H1 (cell line): ENCODE measurements at regions not wholly inside any gene's neighbourhood (a gene's known extent, or its start where the extent isn't known, plus 50 kb on each side); places are given as distances from the start of the nearest gene placed in this dataset.

ENCODE experiments used
- CTCF ChIA-PET: fragments of 300-600 bp; sonication (Branson Sonifier 250); formaldehyde crosslinking; loops from one replicate; lab custom pipeline; 2021; ENCODE audit not compliant: partially characterized antibody; lab: Charles Lee
- POLR2A ChIA-PET: fragments of 300-600 bp; sonication (Branson Sonifier 250); formaldehyde crosslinking; loops from one replicate; lab custom pipeline; 2021; ENCODE audit warnings: inconsistent platforms; ENCODE audit not compliant: partially characterized antibody; lab: Charles Lee
- DNase-seq, 2 experiments: peaks; one replicate each; pipeline versions ENCODE4 v3.0.0 to v3.0.0-alpha.2; 2010 to 2022; ENCODE audit warnings: low spot score in 2 of 2, low read depth in 1 of 2, mixed read lengths in 1 of 2
- FAIRE-seq: peaks from 2 replicates; lab custom pipeline; 2011; peaks lifted over from hg19 to GRCh38; lab: Jason Lieb, UNC
- H2AFZ ChIP-seq: 2 replicates; pipeline ENCODE4 v1.8.1; 2012; ENCODE audit warnings: low read length, inconsistent platforms
- H2AK5ac ChIP-seq: 2 replicates; pipeline ENCODE4 v1.6.1; 2013; ENCODE audit warnings: low read depth, low read length
- H2BK120ac ChIP-seq: replicated peaks from 2 replicates; pipeline ENCODE3; 2013; ENCODE audit warnings: low read depth, low read length, inconsistent platforms
- H2BK12ac ChIP-seq: 2 replicates; pipeline ENCODE4 v1.6.1; 2013; ENCODE audit warnings: low read depth, low read length
- H2BK15ac ChIP-seq: 2 replicates; pipeline ENCODE4 v1.6.1; 2013; ENCODE audit warnings: low read length
- H2BK20ac ChIP-seq: 2 replicates; pipeline ENCODE4 v1.6.1; 2013; ENCODE audit warnings: low read length
- H2BK5ac ChIP-seq: 2 replicates; pipeline ENCODE4 v1.6.1; 2013; ENCODE audit warnings: low read depth, low read length
- H3K14ac ChIP-seq: 2 replicates; pipeline ENCODE4 v1.6.1; 2013; ENCODE audit warnings: inconsistent platforms; ENCODE audit not compliant: insufficient read length
- H3K18ac ChIP-seq: 2 replicates; pipeline ENCODE4 v1.6.1; 2013; ENCODE audit warnings: low read length; ENCODE audit errors: extremely low read depth
- H3K23ac ChIP-seq: 2 replicates; pipeline ENCODE4 v1.6.1; 2013; ENCODE audit warnings: inconsistent platforms; ENCODE audit not compliant: insufficient read length
- H3K23me2 ChIP-seq: 2 replicates; pipeline ENCODE4 v1.6.1; 2013; ENCODE audit warnings: low read depth, low read length
- H3K27ac ChIP-seq: 2 replicates; pipeline ENCODE4 v1.6.1; 2011; ENCODE audit warnings: low read depth, low read length, inconsistent platforms
- H3K27me3 ChIP-seq, 4 experiments: replicated peaks in 1 of 4; 1 replicate in 1 of 4; 2 replicates in 3 of 4; pipeline versions ENCODE4 v1.6.1 to v1.8.1; 2011 to 2013; ENCODE audit warnings: low read length in 3 of 4, mild to moderate bottlenecking in 3 of 4, inconsistent platforms in 2 of 4, mixed read lengths in 2 of 4, moderate library complexity in 1 of 4; ENCODE audit not compliant: control insufficient read depth in 3 of 4, insufficient read depth in 3 of 4; ENCODE audit errors: extremely low read depth in 1 of 4
- H3K36me3 ChIP-seq, 4 experiments: 2 replicates each; pipeline versions ENCODE4 v1.6.1 to v1.8.1; 2011 to 2013; ENCODE audit warnings: mild to moderate bottlenecking in 4 of 4, low read length in 3 of 4, moderate library complexity in 2 of 4, control low read depth in 1 of 4, inconsistent platforms in 1 of 4; ENCODE audit not compliant: insufficient read depth in 4 of 4, control insufficient read depth in 2 of 4
- H3K4ac ChIP-seq: replicated peaks from 2 replicates; pipeline ENCODE3; 2013; ENCODE audit warnings: low read length, low read depth, mixed read lengths, inconsistent platforms; ENCODE audit not compliant: insufficient read length
- H3K4me1 ChIP-seq, 4 experiments: replicated peaks in 1 of 4; 1 replicate in 1 of 4; 2 replicates in 3 of 4; pipeline versions ENCODE4 v1.6.1 to v1.8.1; 2011 to 2013; ENCODE audit warnings: low read length in 3 of 4, inconsistent platforms in 2 of 4, mixed read lengths in 1 of 4; ENCODE audit not compliant: insufficient read depth in 4 of 4, control insufficient read depth in 3 of 4
- H3K4me2 ChIP-seq, 2 experiments: 2 replicates each; pipeline versions ENCODE4 v1.6.1 to v1.8.1; 2011 to 2013; ENCODE audit warnings: low read depth in 2 of 2, low read length in 2 of 2, control low read depth in 1 of 2, inconsistent platforms in 1 of 2, mild to moderate bottlenecking in 1 of 2; ENCODE audit not compliant: insufficient read depth in 1 of 2
- H3K4me3 ChIP-seq, 4 experiments: fragments of 200-600, 300-600 bp in 1 of 4; sonication (generic), shearing (Covaris generic), sonication (Bioruptor Twin) in 1 of 4; 2 replicates each; pipeline versions ENCODE4 v1.5.1 to v1.8.1; 2011 to 2016; ENCODE audit warnings: low read length in 4 of 4, low read depth in 3 of 4, control low read depth in 2 of 4, inconsistent platforms in 2 of 4, mild to moderate bottlenecking in 2 of 4, mixed read lengths in 1 of 4, moderate library complexity in 1 of 4; ENCODE audit not compliant: insufficient read depth in 2 of 4; ENCODE audit errors: extremely low read depth in 1 of 4
- H3K56ac ChIP-seq: replicated peaks from 2 replicates; pipeline ENCODE3; 2013; ENCODE audit warnings: low read depth, mild to moderate bottlenecking, mixed read lengths, low read length, inconsistent platforms; ENCODE audit not compliant: insufficient read length
- H3K79me1 ChIP-seq: 2 replicates; pipeline ENCODE4 v1.6.1; 2013; ENCODE audit warnings: low read depth, low read length, control low read depth
- H3K79me2 ChIP-seq, 2 experiments: 2 replicates each; pipeline versions ENCODE4 v1.6.1 to v1.8.1; 2012 to 2013; ENCODE audit warnings: low read length in 2 of 2, mild to moderate bottlenecking in 2 of 2, inconsistent platforms in 1 of 2; ENCODE audit not compliant: insufficient read depth in 2 of 2, control insufficient read depth in 1 of 2
- H3K9ac ChIP-seq, 4 experiments: replicated peaks in 1 of 4; 1 replicate in 1 of 4; 2 replicates in 3 of 4; pipeline versions ENCODE4 v1.6.1 to v1.8.1; 2011 to 2013; ENCODE audit warnings: low read depth in 3 of 4, low read length in 3 of 4, control low read depth in 2 of 4, mild to moderate bottlenecking in 2 of 4, moderate library complexity in 2 of 4, inconsistent platforms in 1 of 4; ENCODE audit errors: extremely low read depth in 1 of 4
- H3K9me3 ChIP-seq, 2 experiments: 2 replicates each; pipeline versions ENCODE4 v1.6.1 to v1.8.1; 2012 to 2013; ENCODE audit warnings: mild to moderate bottlenecking in 2 of 2, moderate library complexity in 2 of 2, control low read depth in 1 of 2, inconsistent platforms in 1 of 2, low read depth in 1 of 2, low read length in 1 of 2, mixed read lengths in 1 of 2; ENCODE audit not compliant: insufficient read depth in 2 of 2
- H4K20me1 ChIP-seq, 2 experiments: replicated peaks in 1 of 2; 2 replicates each; pipeline versions ENCODE3 to v1.8.1; 2011 to 2013; ENCODE audit warnings: inconsistent platforms in 2 of 2, low read length in 2 of 2, mild to moderate bottlenecking in 1 of 2; ENCODE audit not compliant: insufficient read depth in 2 of 2, control insufficient read depth in 1 of 2
- H4K5ac ChIP-seq: 2 replicates; pipeline ENCODE4 v1.6.1; 2013; ENCODE audit warnings: low read length, low read depth, mixed read lengths, inconsistent platforms; ENCODE audit not compliant: insufficient read length
- H4K8ac ChIP-seq: 2 replicates; pipeline ENCODE4 v1.8.0; 2013; ENCODE audit warnings: mild to moderate bottlenecking, moderate library complexity, low read length, inconsistent platforms; ENCODE audit not compliant: insufficient read depth; ENCODE audit errors: extremely low read depth
- H4K91ac ChIP-seq: replicated peaks from 2 replicates; pipeline ENCODE3; 2013; ENCODE audit warnings: low read length, mixed read lengths, inconsistent platforms; ENCODE audit not compliant: insufficient read length
- ATF3 ChIP-seq: IDR thresholded peaks from 2 replicates; pipeline ENCODE4 v1.6.1; 2011; ENCODE audit warnings: low read depth, mild to moderate bottlenecking, low read length; ENCODE audit not compliant: insufficient read depth
- BACH1 ChIP-seq: IDR thresholded peaks from 2 replicates; pipeline ENCODE4 v1.6.1; 2012; ENCODE audit warnings: low read length, improper control_type of control experiment
- CBX5 ChIP-seq: fragments of 300-800, 300-1000 bp; sonication (generic); IDR thresholded peaks from 2 replicates; pipeline ENCODE4 v1.7.1; 2016; ENCODE audit warnings: antibody characterized with exemption, low read length, low read depth
- NANOG ChIP-seq: IDR thresholded peaks from 2 replicates; pipeline ENCODE4 v1.6.1; 2011; ENCODE audit warnings: low read length, low read depth, mild to moderate bottlenecking, inconsistent platforms; ENCODE audit not compliant: insufficient read depth, poor library complexity, severe bottlenecking
- SAP30 ChIP-seq: fragments of 300-600 bp; sonication (generic); IDR thresholded peaks from 2 replicates; pipeline ENCODE4 v1.7.1; 2012; ENCODE audit warnings: low read length, moderate library complexity, mild to moderate bottlenecking, inconsistent platforms; ENCODE audit not compliant: insufficient read depth, insufficient replicate concordance
- WGBS, 2 experiments: shearing (Covaris generic) in 1 of 2; methylation state at CpG; one replicate each; pipeline versions ENCODE4 v1.1.6 to v1.1.7; 2013 to 2015; ENCODE audit warnings: low lambda C conversion rate in 2 of 2, mixed read lengths in 2 of 2, inconsistent platforms in 1 of 2, low coverage in 1 of 2, missing lambda C conversion rate in 1 of 2; ENCODE audit not compliant: insufficient replicate concordance in 2 of 2, insufficient coverage in 1 of 2, insufficient read length in 1 of 2; ENCODE audit errors: extremely low coverage in 1 of 2, missing lambda C conversion rate in 1 of 2; 5-methylcytosine and 5-hydroxymethylcytosine counted together

- Histone ChIP-seq H3K36me3 (no peaks in the 10 kb centered on the region), H4K8ac (no peak overlapping the region), H3K23ac (no peak overlapping the region), H3K4me1 (no peaks in the 10 kb centered on the region; a peak in 1 of 7 replicates), H2AK5ac (no peak overlapping the region), H3K56ac (no peak overlapping the region), H4K5ac (no peak overlapping the region), H3K4ac (no peak overlapping the region), H3K18ac (no peak overlapping the region), H2AFZ (no peak overlapping the region), H3K4me2 (no peak overlapping the region), H3K27me3 (no peaks in the 10 kb centered on the region), H3K79me1 (no peaks in the 10 kb centered on the region), H3K14ac (no peak overlapping the region), H2BK12ac (no peak overlapping the region), H3K79me2 (no peaks in the 10 kb centered on the region), H3K4me3 (no peak overlapping the region), H3K27ac (no peak overlapping the region), H4K91ac (no peak overlapping the region), H2BK15ac (no peak overlapping the region), H3K9ac (no peak overlapping the region), H3K23me2 (no peaks in the 10 kb centered on the region), H3K9me3 (peaks cover 0 to 4% of the 10 kb centered on the region in 2 experiments; a peak in 2 of 4 replicates), H2BK20ac (no peak overlapping the region), H2BK5ac (no peak overlapping the region), H4K20me1 (no peaks in the 10 kb centered on the region), H2BK120ac (no peak overlapping the region)
- TF ChIP-seq CBX5 (no peak), NANOG (no peak), SAP30 (no peak), BACH1 (no peak), ATF3 (no peak)
- ChIA-PET POLR2A (no interaction called here), CTCF (interaction anchor here (1.0 to 1.2 kb wide), 2 partner anchors 43 to 154 kb away, joined by 3 read pairs; no protein-coding TSS in a partner anchor)
- DNase-seq, result no peak
- WGBS, 2 experiments, result 92% methylated on average over 3 of the region's 3 CpGs; no CpG with 5 or more reads in 1 of the 2 experiments
- no peak for FAIRE-seq
Measured at GRCh38 chr11:15672825-15673224, 558.1 kb downstream of the INSC start.
